ENCODE measurements at regions not wholly inside any gene's neighbourhood (a gene's known extent, or its start where the extent isn't known, plus 50 kb on each side); places are given as distances from the start of the nearest gene placed in this dataset.

DNA sequence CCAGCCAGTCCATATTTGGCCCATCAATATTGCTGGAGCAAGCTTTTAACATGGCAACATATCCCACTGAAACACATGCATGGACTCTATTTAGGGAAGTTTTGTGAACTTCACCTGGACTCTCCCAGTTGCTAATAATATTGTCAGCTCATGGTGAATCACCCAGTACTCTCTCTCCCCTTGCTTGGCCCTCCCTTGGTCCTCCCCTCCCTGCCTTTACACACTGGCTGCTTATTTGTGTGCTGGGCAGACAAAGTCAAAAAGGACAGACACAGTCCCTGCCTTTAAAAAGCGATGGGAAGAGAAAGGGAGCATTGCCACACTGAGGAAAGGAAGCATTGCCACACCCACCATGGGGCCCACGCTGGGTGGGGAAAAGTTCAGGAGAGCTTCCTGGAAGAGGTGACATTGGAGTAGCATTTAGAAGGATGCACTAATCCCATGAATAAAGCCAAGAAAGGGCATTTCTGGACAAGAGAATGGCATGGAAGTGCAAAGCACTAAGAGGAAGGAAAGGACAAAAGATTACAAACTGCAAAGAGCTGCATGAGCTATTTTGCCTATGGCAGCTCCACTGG lies 143.4 kb upstream of the EXOC2 start:
- Histone ChIP-seq H3K27me3 (no peaks in the 10 kb centered on the region), H3K79me2 (no peaks in the 10 kb centered on the region), H3K4me2 (peak overlapping the region; percentile 13), H3K4me1 (ENCODE audit: insufficient read depth) (peaks cover 28% of the 10 kb centered on the region), H3K36me3 (replicated peaks; ENCODE audit: insufficient read depth, low read depth) (no peaks in the 10 kb centered on the region), H4K20me1 (ENCODE audit: insufficient read depth, poor library complexity, severe bottlenecking) (no peaks in the 10 kb centered on the region), H3K9me2 (replicated peaks; ENCODE audit: insufficient read depth) (no peaks in the 10 kb centered on the region), H3K4me3 (no peak overlapping the region), H3K27ac (peak overlapping the region; percentile 73), H3K9me3 (ENCODE audit: low read depth) (no peaks in the 10 kb centered on the region), H2AFZ (no peak overlapping the region)
- DNase-seq (ENCODE audit: low spot score) = no peak
- 80% methylated on average over 2 of the region's 2 CpGs for WGBS (ENCODE audit: low lambda C conversion rate, missing lambda C conversion rate)
- TF ChIP-seq CTCF (IDR thresholded peaks at IDR 0.05; ENCODE audit: poor library complexity) = no peak
- no peak for TF ChIP-seq EZH2 (IDR thresholded peaks at IDR 0.05; ENCODE audit: borderline replicate concordance)
- no peak for TF ChIP-seq EZH2phosphoT487 (IDR thresholded peaks at IDR 0.05; ENCODE audit: low read depth, severe bottlenecking, unreplicated experiment)

- Histone ChIP-seq H3K27me3 (no peaks in the 10 kb centered on the region), H3K79me2 (no peaks in the 10 kb centered on the region), H3K4me3 (no peak overlapping the region), H3K9me2 (replicated peaks; ENCODE audit: insufficient read depth) (no peaks in the 10 kb centered on the region), H3K9me3 (ENCODE audit: low read depth) (no peaks in the 10 kb centered on the region), H3K36me3 (replicated peaks; ENCODE audit: insufficient read depth, low read depth) (no peaks in the 10 kb centered on the region), H3K4me1 (ENCODE audit: insufficient read depth) (peaks cover 28% of the 10 kb centered on the region), H2AFZ (no peak overlapping the region), H3K27ac (peak overlapping the region; percentile 73), H4K20me1 (ENCODE audit: insufficient read depth, poor library complexity, severe bottlenecking) (no peaks in the 10 kb centered on the region), H3K4me2 (peak overlapping the region; percentile 13)
- DNase-seq (ENCODE audit: low spot score) = no peak
- WGBS (ENCODE audit: low lambda C conversion rate, missing lambda C conversion rate) = 71% methylated on average over 3 of the region's 3 CpGs
- TF ChIP-seq EZH2 (IDR thresholded peaks at IDR 0.05; ENCODE audit: borderline replicate concordance) (no peak), CTCF (IDR thresholded peaks at IDR 0.05; ENCODE audit: poor library complexity) (no peak), EZH2phosphoT487 (IDR thresholded peaks at IDR 0.05; ENCODE audit: low read depth, severe bottlenecking, unreplicated experiment) (no peak)
Measured at GRCh38 chr6:835476-836160, 142.7 kb upstream of the EXOC2 start.

DNA sequence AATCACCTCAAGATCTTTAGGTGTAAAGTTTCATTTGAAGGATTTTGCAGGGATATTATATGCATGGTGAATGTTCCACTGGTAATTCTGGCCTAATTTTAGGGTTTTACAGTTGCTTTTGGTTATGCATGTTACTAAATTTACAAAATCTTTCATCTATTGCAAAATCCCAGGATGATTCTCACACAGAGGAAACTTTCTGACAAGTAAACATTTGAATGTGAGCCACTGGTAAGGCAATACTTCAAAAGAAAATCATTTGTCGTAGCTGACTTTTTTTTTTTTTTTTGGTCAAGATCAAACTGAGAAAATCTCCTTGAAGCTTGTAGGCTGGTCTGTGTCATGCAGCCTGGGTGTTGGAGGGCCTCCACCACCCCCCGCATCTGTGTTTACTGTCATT lies 141.9 kb upstream of the EXOC2 start:
- Histone ChIP-seq H4K20me1 (ENCODE audit: insufficient read depth, poor library complexity, severe bottlenecking) (no peaks in the 10 kb centered on the region), H3K4me2 (no peak overlapping the region), H3K4me1 (ENCODE audit: insufficient read depth) (peaks cover 28% of the 10 kb centered on the region), H3K9me2 (replicated peaks; ENCODE audit: insufficient read depth) (no peaks in the 10 kb centered on the region), H3K36me3 (replicated peaks; ENCODE audit: insufficient read depth, low read depth) (no peaks in the 10 kb centered on the region), H3K9me3 (ENCODE audit: low read depth) (no peaks in the 10 kb centered on the region), H2AFZ (no peak overlapping the region), H3K79me2 (no peaks in the 10 kb centered on the region), H3K27ac (peak overlapping the region; percentile 73), H3K4me3 (no peak overlapping the region), H3K27me3 (no peaks in the 10 kb centered on the region)
- no peak for DNase-seq (ENCODE audit: low spot score)
- TF ChIP-seq EZH2phosphoT487 (IDR thresholded peaks at IDR 0.05; ENCODE audit: low read depth, severe bottlenecking, unreplicated experiment) = no peak
- no peak for TF ChIP-seq EZH2 (IDR thresholded peaks at IDR 0.05; ENCODE audit: borderline replicate concordance)
- no peak for TF ChIP-seq CTCF (IDR thresholded peaks at IDR 0.05; ENCODE audit: poor library complexity)
- 44% methylated on average over 2 of the region's 2 CpGs for WGBS (ENCODE audit: low lambda C conversion rate, missing lambda C conversion rate)

Data from hepatocyte (in vitro differentiated cells).